H9 (cell line): ENCODE measurements at regions not wholly inside any gene's neighbourhood (a gene's known extent, or its start where the extent isn't known, plus 50 kb on each side); places are given as distances from the start of the nearest gene placed in this dataset.

Source experiments
- DNase-seq: peaks from one replicate; pipeline ENCODE4 v3.0.0-alpha.2; 2017
- H2AFZ ChIP-seq: one replicate; pipeline ENCODE4 v1.6.1; 2013; ENCODE audit warnings: mild to moderate bottlenecking, low read length, control low read depth, moderate library complexity
- H2AK5ac ChIP-seq: 2 replicates; pipeline ENCODE4 v1.6.1; 2013; ENCODE audit warnings: low read length, control low read depth, mixed read lengths; ENCODE audit not compliant: insufficient read length
- H2BK120ac ChIP-seq: one replicate; pipeline ENCODE4 v1.6.1; 2013; ENCODE audit warnings: low read depth, mild to moderate bottlenecking, low read length, control low read depth, inconsistent platforms; ENCODE audit not compliant: poor library complexity, severe bottlenecking
- H2BK12ac ChIP-seq: 2 replicates; pipeline ENCODE4 v1.6.1; 2013; ENCODE audit warnings: low read length, control low read depth, mixed read lengths, low read depth; ENCODE audit not compliant: insufficient read length
- H2BK15ac ChIP-seq: 2 replicates; pipeline ENCODE4 v1.6.1; 2013; ENCODE audit warnings: low read depth, low read length, control low read depth
- H2BK20ac ChIP-seq: one replicate; pipeline ENCODE4 v1.6.1; 2013; ENCODE audit warnings: low read depth, mild to moderate bottlenecking, low read length, control low read depth, inconsistent platforms; ENCODE audit not compliant: poor library complexity, severe bottlenecking
- H2BK5ac ChIP-seq: 2 replicates; pipeline ENCODE4 v1.6.1; 2013; ENCODE audit warnings: low read length, control low read depth, mixed read lengths; ENCODE audit not compliant: insufficient read length
- H3K14ac ChIP-seq: 2 replicates; pipeline ENCODE4 v1.6.1; 2013; ENCODE audit warnings: low read length, control low read depth; ENCODE audit not compliant: insufficient read depth
- H3K18ac ChIP-seq: 2 replicates; pipeline ENCODE4 v1.6.1; 2013; ENCODE audit warnings: low read depth, mild to moderate bottlenecking, mixed read lengths, low read length, control low read depth; ENCODE audit not compliant: insufficient read length
- H3K23ac ChIP-seq: 2 replicates; pipeline ENCODE4 v1.6.1; 2013; ENCODE audit warnings: low read length, control low read depth, mixed read lengths, low read depth; ENCODE audit not compliant: insufficient read length
- H3K23me2 ChIP-seq: 2 replicates; pipeline ENCODE4 v1.6.1; 2013; ENCODE audit warnings: low read depth, mild to moderate bottlenecking, mixed read lengths, low read length, control low read depth; ENCODE audit not compliant: insufficient read length, poor library complexity, severe bottlenecking
- H3K27ac ChIP-seq: 2 replicates; pipeline ENCODE4 v1.5.1; 2013; ENCODE audit warnings: low read length, control low read depth, mixed read lengths, low read depth; ENCODE audit not compliant: insufficient read length
- H3K27me3 ChIP-seq: 2 replicates; pipeline ENCODE4 v1.6.1; 2013; ENCODE audit warnings: low read length, control low read depth, inconsistent platforms; ENCODE audit not compliant: insufficient read depth
- H3K4ac ChIP-seq: 2 replicates; pipeline ENCODE4 v1.6.1; 2013; ENCODE audit warnings: low read depth, mild to moderate bottlenecking, control low read depth, inconsistent platforms, low read length, moderate library complexity
- H3K4me1 ChIP-seq: 2 replicates; pipeline ENCODE4 v1.6.1; 2013; ENCODE audit warnings: low read length, control low read depth, inconsistent platforms; ENCODE audit not compliant: insufficient read depth
- H3K4me2 ChIP-seq: 2 replicates; pipeline ENCODE4 v1.6.1; 2013; ENCODE audit warnings: low read length, control low read depth, mixed read lengths; ENCODE audit not compliant: insufficient read length, insufficient read depth
- H3K56ac ChIP-seq: 2 replicates; pipeline ENCODE4 v1.6.1; 2013; ENCODE audit warnings: low read depth, mild to moderate bottlenecking, mixed read lengths, low read length, control low read depth; ENCODE audit not compliant: insufficient read length
- H3K79me1 ChIP-seq: 2 replicates; pipeline ENCODE4 v1.6.1; 2013; ENCODE audit warnings: low read depth, mild to moderate bottlenecking, moderate library complexity, low read length, control low read depth, inconsistent platforms; ENCODE audit not compliant: insufficient read depth, poor library complexity, severe bottlenecking
- H3K79me2 ChIP-seq: 2 replicates; pipeline ENCODE4 v1.6.1; 2013; ENCODE audit warnings: low read length, control low read depth, inconsistent platforms; ENCODE audit not compliant: insufficient read depth
- H3K9ac ChIP-seq: 2 replicates; pipeline ENCODE4 v1.6.1; 2013; ENCODE audit warnings: low read length, control low read depth, mixed read lengths; ENCODE audit not compliant: insufficient read length; ENCODE audit errors: extremely low read depth
- H3K9me3 ChIP-seq: one replicate; pipeline ENCODE4 v1.6.1; 2013; ENCODE audit warnings: low read depth, low read length, inconsistent platforms; ENCODE audit not compliant: control insufficient read depth
- H3T11ph ChIP-seq: one replicate; pipeline ENCODE4 v1.6.1; 2013; ENCODE audit warnings: mild to moderate bottlenecking, low read length, control low read depth, inconsistent platforms
- H4K20me1 ChIP-seq: one replicate; pipeline ENCODE4 v1.6.1; 2013; ENCODE audit not compliant: control insufficient read depth, insufficient read length, insufficient read depth
- H4K5ac ChIP-seq: 2 replicates; pipeline ENCODE4 v1.6.1; 2013; ENCODE audit warnings: low read depth, mild to moderate bottlenecking, mixed read lengths, low read length, control low read depth; ENCODE audit not compliant: insufficient read length
- H4K8ac ChIP-seq: replicated peaks from 2 replicates; pipeline ENCODE4 v1.6.1; 2013; ENCODE audit warnings: low read length, control low read depth, mixed read lengths, low read depth; ENCODE audit not compliant: insufficient read length
- H4K91ac ChIP-seq: 2 replicates; pipeline ENCODE4 v1.6.1; 2013; ENCODE audit warnings: low read depth, mild to moderate bottlenecking, moderate library complexity, mixed read lengths, low read length, control low read depth; ENCODE audit not compliant: insufficient read length
- H3K27ac Mint-ChIP-seq, 3 experiments: 2 replicates in 2 of 3; 3 replicates in 1 of 3; pipeline ENCODE4 v1.8.0; 2020 to 2021; ENCODE audit warnings: mixed read lengths in 3 of 3, mild to moderate bottlenecking in 1 of 3, moderate library complexity in 1 of 3
- H3K27me3 Mint-ChIP-seq: 2 replicates; pipeline ENCODE4 v1.8.0; 2021; ENCODE audit warnings: low read depth, mild to moderate bottlenecking, moderate library complexity, mixed read lengths
- H3K36me3 Mint-ChIP-seq, 3 experiments: 2 replicates in 2 of 3; 3 replicates in 1 of 3; pipeline ENCODE4 v1.8.0; 2020 to 2021; ENCODE audit warnings: low read depth in 3 of 3, mixed read lengths in 3 of 3; ENCODE audit not compliant: insufficient read depth in 1 of 3
- H3K4me1 Mint-ChIP-seq, 2 experiments: 2 replicates each; pipeline ENCODE4 v1.8.0; 2020; ENCODE audit warnings: mixed read lengths in 2 of 2
- H3K4me3 Mint-ChIP-seq, 2 experiments: 2 replicates in 1 of 2; 3 replicates in 1 of 2; pipeline ENCODE4 v1.8.0; 2020 to 2021; ENCODE audit warnings: mild to moderate bottlenecking in 2 of 2, mixed read lengths in 2 of 2, moderate library complexity in 1 of 2
- H3K9me3 Mint-ChIP-seq, 2 experiments: 2 replicates in 1 of 2; 3 replicates in 1 of 2; pipeline ENCODE4 v1.8.0; 2020; ENCODE audit warnings: mild to moderate bottlenecking in 2 of 2, mixed read lengths in 2 of 2, moderate library complexity in 1 of 2
- CTCF ChIP-seq: fragments of 200-600 bp; sonication (generic); conservative IDR thresholded peaks from 3 replicates; pipeline ENCODE4 v1.8.0; 2021; ENCODE audit warnings: antibody characterized with exemption, mild to moderate bottlenecking
- WGBS: extraction: QIAGEN DNeasy Blood & Tissue Kit; methylation state at CpG from one replicate; pipeline ENCODE4 v1.1.7; 2013; ENCODE audit warnings: missing lambda C conversion rate, low lambda C conversion rate, mixed read lengths; ENCODE audit not compliant: insufficient read length; ENCODE audit errors: extremely low coverage; 5-methylcytosine and 5-hydroxymethylcytosine counted together

DNA sequence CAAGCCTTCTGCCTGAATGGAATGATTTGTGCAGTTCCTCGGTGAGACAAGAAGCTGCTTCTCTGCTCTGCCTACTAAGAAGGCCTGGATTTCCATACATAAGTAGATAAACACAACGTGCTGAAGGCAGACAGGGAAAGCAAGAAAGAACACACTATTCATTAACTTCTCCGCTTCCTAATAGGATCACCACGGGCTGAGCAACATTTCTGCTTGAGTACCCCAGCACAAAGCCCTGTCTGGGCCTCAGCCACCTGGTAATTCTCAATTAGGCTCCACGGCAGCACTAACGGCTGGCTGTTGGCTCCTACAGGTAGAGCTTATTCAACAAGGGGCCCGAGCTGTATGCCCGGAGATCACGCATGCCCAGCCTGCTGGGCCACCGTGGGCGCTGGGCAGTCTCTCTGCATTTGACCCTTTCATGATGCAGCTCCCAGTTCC, 1156.6 kb downstream of the TBC1D22A start:
- Histone ChIP-seq H3K9ac (no peak overlapping the region), H2AK5ac (no peak overlapping the region), H2BK20ac (no peak overlapping the region), H3K23me2 (no peaks in the 10 kb centered on the region), H2BK120ac (no peak overlapping the region), H3K9me3 (peaks cover 1% of the 10 kb centered on the region), H3K23ac (no peak overlapping the region), H4K20me1 (no peaks in the 10 kb centered on the region), H2BK15ac (no peak overlapping the region), H3K14ac (no peak overlapping the region), H4K8ac (no peak overlapping the region), H4K5ac (no peak overlapping the region), H2AFZ (no peak overlapping the region), H2BK5ac (no peak overlapping the region), H3K79me1 (no peaks in the 10 kb centered on the region), H3K27me3 (no peaks in the 10 kb centered on the region), H3K4ac (no peak overlapping the region), H3K56ac (no peak overlapping the region), H3K18ac (no peak overlapping the region), H3K27ac (no peak overlapping the region), H4K91ac (no peak overlapping the region), H3T11ph (no peak overlapping the region), H3K4me1 (no peaks in the 10 kb centered on the region), H2BK12ac (no peak overlapping the region), H3K79me2 (no peaks in the 10 kb centered on the region), H3K4me2 (no peak overlapping the region)
- no CpG with 5 or more reads among the region's 11 CpGs for WGBS
- Mint-ChIP-seq H3K4me3 (no peak overlapping the region), H3K9me3 (peaks cover 5 to 86% of the 10 kb centered on the region in 2 experiments; a peak in 4 of 5 replicates), H3K36me3 (peaks cover 0 to 8% (median 0%) of the 10 kb centered on the region in 3 experiments; a peak in 3 of 7 replicates), H3K27ac (no peak overlapping the region), H3K27me3 (peaks cover 5% of the 10 kb centered on the region), H3K4me1 (no peaks in the 10 kb centered on the region)
- no peak for DNase-seq
- no peak for TF ChIP-seq CTCF
